NCI-H128 (cell line): ENCODE measurements at regions not wholly inside any gene's neighbourhood (a gene's known extent, or its start where the extent isn't known, plus 50 kb on each side); places are given as distances from the start of the nearest gene placed in this dataset.

Experiments
- DNase-seq: peaks from one replicate; lab custom pipeline; 2025; ENCODE audit not compliant: unreplicated experiment; lab: John Stamatoyannopoulos, UW

- DNase-seq, result no peak
Observed at GRCh38 chr10:3551761-3552160, 233.2 kb downstream of the KLF6 start.

GRCh38 chr10:3549118-3549517 is 235.9 kb downstream of the KLF6 start:
- DNase-seq, result no peak

- DNase-seq, result no peak
Observed at GRCh38 chr10:3548702-3549101, 236.3 kb downstream of the KLF6 start.

DNA sequence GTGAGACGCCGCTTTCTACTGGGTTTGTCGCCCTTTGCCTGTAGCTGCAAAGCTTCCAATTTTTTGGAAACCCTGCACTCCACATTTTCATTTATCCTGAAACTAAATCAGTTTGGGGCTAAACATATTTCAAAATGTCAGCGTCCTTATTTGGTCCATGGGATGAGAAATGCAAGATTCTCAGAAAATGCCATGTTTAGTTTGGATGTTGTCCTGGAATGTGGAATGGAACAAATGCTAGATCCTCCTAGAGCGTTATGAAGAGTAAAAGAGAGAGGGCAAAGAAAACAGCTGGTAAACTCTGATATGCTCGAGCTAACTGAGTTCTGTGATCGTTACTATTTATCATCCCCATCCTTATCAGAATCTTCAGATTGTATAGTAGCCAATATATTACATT is 236.9 kb downstream of the KLF6 start:
- no peak for DNase-seq

- no peak for DNase-seq
Observed at GRCh38 chr10:3544561-3544960, 240.4 kb downstream of the KLF6 start.

GRCh38 chr10:3542185-3542611 is 242.8 kb downstream of the KLF6 start:
- DNase-seq, result no peak

DNA sequence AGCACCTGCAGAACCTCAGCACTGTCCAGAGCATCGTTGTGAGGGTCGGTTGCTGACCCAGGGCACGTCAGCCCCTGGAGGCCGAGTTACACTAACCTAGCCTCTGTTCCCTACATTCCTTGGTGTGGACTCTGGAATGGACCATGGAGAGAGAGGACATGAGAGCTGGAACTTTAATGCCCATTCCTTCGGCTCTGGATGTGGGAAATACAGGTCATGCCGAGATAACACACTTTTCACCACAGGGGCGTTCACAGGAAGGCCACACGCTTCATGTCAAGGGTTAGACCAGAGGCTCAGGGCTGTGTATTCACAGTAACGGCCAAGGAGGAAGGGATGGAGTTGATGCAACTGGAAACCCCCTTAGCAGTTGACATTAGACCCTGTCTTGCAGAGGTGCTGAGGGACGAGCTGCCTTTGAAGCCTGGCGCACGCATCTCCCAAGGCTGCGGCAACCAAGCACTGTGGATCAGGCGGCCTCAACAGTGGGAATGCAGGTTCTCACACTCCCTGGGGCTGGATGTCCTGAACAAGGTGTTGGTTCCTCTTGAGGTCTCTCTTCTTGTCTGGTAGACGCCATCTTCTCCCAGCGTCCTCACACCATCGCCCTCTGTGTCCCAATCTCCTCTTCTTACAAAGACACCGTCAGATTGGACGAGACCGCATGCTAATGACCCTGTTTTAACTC is 245.2 kb downstream of the KLF6 start:
- DNase-seq, result no peak

GRCh38 chr10:3538656-3539531 is 246.1 kb downstream of the KLF6 start:
- DNase-seq, result no peak

- no peak for DNase-seq
Observed at GRCh38 chr10:3538291-3538655, 246.7 kb downstream of the KLF6 start.

DNA sequence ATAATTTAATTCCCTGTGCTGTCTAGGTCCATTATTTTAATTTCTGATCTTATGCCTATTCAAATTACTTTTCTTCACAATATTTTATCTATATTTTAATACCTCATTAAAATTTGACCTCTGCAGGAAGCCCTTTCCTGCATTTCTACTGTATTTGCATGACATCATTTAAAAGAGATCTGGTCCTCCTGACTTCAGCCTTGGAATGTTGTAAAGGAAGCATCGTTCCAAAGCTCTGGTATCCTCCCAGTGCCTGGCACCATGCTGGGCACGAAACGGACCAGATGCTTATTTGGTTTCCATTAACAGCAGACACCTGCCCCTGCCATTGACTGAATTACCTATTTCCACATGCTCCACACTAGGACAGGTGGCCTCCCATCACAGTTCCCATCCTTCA is 247.5 kb downstream of the KLF6 start:
- no peak for DNase-seq

- DNase-seq, result no peak
Observed at GRCh38 chr10:3535001-3535400, 250.0 kb downstream of the KLF6 start.

GRCh38 chr10:3534433-3534832 is 250.6 kb downstream of the KLF6 start:
- DNase-seq, result no peak

DNA sequence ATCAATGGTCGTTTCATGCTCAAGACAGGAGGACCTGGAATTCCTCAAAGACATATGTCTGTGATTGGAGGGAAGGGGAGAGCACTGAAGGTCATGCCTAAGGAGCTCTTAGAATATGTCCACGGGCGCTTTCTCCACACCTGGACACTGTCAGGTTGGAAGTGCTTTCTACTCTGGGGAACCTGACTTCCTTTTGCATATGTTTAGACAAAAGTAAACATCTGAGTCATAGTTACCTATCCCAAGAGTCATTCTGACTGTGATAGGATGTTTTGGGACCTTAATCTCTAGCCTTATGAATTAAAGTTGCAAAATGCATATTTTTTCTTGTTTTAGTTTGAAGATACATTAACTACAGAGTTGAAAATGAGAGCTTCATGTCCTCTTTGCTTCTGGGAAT is 251.7 kb downstream of the KLF6 start:
- DNase-seq, result no peak

- DNase-seq, result no peak
Observed at GRCh38 chr10:3532644-3533043, 252.4 kb downstream of the KLF6 start.

DNA sequence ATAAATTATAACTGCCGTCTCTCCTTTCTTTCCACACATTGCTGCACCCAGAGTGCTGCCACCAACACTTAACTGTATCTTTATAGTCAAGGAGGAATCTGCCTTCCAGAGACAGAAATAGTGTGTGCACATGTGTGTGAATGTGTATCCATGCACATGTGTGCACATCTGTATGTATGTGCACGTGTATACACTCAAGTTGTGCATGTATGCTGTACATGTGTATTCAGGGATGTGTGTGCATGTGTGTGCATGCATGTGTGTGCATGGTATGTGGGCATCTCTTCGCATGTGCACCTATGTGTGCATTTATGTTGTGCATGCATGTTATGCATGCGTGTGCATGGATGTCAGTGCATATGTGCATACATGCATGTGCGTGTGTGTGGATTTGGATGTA is 253.3 kb downstream of the KLF6 start:
- no peak for DNase-seq

DNA sequence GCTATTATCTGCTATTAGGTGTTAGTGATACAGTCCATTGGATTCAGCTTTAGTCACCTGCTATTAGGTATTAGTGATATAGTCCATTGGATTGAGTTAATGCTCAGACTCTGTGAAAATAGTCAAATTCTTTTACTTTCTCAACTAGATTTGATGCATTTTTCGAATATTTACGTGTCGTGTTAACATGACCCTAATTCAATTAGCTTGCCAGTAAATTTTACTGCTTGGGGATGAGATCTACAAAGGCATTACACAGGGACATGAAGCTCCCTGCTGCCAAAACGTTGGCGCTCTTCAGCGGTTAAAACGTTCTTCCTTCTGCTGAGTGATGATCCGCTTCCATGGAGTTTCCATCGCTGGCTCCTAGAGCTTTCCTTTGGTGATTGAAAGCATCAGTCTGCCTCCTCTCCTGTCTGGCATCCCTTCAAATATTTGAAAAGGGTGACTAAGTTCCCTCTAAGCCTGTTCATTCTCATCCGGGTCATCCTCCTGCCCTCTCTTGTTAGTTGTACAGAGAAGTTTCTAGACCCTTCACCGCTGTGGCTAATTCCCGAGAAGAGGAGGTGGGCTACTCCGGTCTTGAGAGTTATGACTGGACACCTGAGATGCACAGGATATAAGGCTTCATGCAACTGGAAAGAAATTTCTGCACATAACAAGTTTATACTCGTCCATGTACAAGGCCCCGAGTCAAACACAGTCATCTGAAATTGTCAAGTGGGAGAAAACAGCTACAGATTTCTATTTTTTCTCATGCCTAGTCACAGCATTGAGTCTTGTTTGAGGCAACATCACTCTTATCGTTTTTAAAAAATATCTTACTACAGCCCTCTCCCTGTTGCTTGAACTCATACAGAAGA is 254.0 kb downstream of the KLF6 start:
- DNase-seq, result no peak

DNA sequence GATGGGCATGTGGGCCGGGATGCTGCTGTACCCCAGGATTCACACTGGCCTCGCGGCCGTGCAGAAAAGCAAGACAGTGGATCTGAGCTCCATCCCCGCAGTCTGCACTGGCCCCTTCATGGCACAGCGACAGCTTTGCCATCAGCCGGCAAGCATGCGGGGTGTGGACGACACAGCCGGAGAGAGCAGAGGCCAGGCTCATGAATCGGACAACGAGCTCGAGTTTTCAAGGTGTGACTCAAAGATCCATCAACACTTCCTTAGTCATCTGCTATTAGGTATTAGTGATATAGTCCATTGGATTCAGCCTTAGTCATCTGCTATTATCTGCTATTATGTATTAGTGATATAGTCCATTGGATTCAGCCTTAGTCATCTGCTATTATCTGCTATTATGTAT is 254.7 kb downstream of the KLF6 start:
- DNase-seq, result no peak

DNA sequence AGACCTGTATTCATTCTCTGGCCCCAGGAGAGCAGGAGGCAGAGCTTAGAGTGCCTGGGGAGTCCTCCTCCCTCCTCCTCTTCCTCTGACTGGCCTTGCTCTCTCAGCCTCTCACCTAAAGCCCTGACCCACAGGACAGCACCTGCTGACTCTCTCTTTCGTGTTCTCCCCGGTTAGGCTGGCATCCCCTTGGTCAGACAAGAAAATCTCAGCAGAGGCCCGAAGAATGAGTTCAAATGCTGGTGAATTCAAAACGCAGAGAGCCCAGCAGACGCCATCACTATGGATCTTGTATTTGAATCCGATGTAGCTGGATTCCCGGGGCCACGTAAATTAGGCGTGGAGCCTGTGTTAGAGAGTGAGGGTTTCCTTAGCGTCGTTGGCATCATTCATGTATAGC is 255.3 kb downstream of the KLF6 start:
- no peak for DNase-seq

- no peak for DNase-seq
Observed at GRCh38 chr10:3528823-3529403, 256.1 kb downstream of the KLF6 start.

DNA sequence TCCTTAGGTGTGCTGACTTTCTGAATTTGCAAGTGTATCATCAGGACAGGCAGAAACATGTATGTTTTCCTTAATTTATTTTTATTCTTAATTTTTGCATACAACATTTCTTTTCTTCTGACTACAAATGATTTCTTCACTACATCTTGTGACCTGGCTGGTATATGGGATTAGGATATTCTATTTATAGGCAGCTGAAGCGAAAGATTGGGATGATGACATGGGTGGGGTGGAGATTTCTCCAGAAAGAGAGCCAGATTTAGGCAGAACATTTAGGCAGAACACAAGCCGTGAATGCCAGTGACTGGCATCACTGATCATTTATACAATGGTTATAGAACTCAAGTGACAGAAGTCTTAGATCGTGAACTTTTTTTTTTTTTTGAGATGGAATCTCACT is 256.7 kb downstream of the KLF6 start:
- DNase-seq, result no peak

DNA sequence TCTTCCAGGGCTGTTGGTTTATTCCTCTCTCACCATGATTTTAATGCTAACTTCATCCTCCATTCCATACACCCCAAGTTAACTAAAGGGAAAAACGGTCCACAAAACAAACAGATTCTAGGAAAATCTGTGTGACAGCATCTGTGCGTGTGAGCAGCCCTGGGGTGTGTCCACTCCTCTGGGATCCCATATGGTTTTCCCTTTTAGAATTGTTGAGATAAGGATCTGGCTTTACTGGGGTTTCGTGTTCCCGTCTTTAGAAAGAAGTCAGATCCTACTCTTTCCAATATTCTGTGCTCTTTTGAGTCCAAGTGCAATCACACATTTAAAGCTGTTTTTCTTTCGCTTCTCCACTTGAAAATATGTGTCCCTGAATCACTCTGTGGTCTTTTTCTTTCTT is 257.1 kb downstream of the KLF6 start:
- no peak for DNase-seq
